ENCODE measurements at regions not wholly inside any gene's neighbourhood (a gene's known extent, or its start where the extent isn't known, plus 50 kb on each side); places are given as distances from the start of the nearest gene placed in this dataset.

DNA sequence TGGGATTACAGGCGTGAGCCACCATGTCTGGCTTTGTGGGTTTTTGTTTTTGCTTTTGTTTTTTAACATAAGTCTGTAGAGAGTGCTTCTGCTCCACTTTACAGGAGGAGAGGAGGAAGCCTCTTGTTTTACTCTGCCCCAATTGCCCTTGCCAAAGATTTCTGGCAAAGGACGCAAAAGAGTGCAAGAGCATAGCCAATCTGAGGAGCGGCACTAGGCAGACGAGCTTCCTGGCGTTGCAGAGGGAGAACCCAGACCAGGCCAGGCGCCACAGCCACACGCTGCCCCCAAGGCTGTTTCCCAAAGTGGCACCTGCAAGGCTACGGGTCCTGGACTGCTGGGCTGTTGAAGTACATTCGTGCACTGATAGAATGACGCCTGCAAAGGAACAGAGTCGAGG is 96.2 kb downstream of the BBS10 start:
- 96% methylated on average over 11 of the region's 11 CpGs for WGBS
- Histone ChIP-seq H4K91ac (ENCODE audit: low read length) (no peak overlapping the region), H3K36me3 (ENCODE audit: control insufficient read depth in 1 of 2, insufficient read depth in 2 of 2, low read depth in 1 of 2, low read length in 2 of 2) (no peaks in the 10 kb centered on the region), H3K4ac (ENCODE audit: low read depth in 1 of 2, low read length in 2 of 2) (no peak overlapping the region), H3K79me1 (replicated peaks; ENCODE audit: low read length, poor library complexity, severe bottlenecking) (no peaks in the 10 kb centered on the region), H3K14ac (ENCODE audit: low read length in 2 of 2) (no peak overlapping the region), H3K4me3 (ENCODE audit: insufficient read depth in 1 of 2, low read depth in 1 of 2, low read length in 2 of 2) (no peak overlapping the region), H2AFZ (ENCODE audit: low read depth, low read length) (no peak overlapping the region), H2BK12ac (ENCODE audit: low read length in 2 of 2) (no peak overlapping the region), H3K9me3 (ENCODE audit: control insufficient read depth, low read length) (no peaks in the 10 kb centered on the region), H2BK120ac (ENCODE audit: low read depth, low read length) (no peak overlapping the region), H3K27me3 (ENCODE audit: control insufficient read depth in 1 of 2, insufficient read depth in 1 of 2, low read length in 2 of 2) (no peaks in the 10 kb centered on the region), H3K18ac (ENCODE audit: low read depth in 1 of 2, low read length in 2 of 2) (peak overlapping the region in 1 of 2 experiments; percentile 72), H3K23ac (ENCODE audit: low read length in 2 of 2) (no peak overlapping the region), H4K8ac (ENCODE audit: low read length) (no peak overlapping the region), H3K4me2 (ENCODE audit: low read length, poor library complexity, severe bottlenecking) (no peak overlapping the region), H3K27ac (ENCODE audit: low read length, poor library complexity, severe bottlenecking) (no peak overlapping the region), H2BK5ac (ENCODE audit: low read depth, low read length, poor library complexity, severe bottlenecking) (no peak overlapping the region), H2AK5ac (ENCODE audit: low read length, severe bottlenecking) (no peak overlapping the region), H3K4me1 (ENCODE audit: control insufficient read depth, insufficient read depth, low read depth, low read length) (no peaks in the 10 kb centered on the region), H3K9ac (ENCODE audit: low read length) (no peak overlapping the region), H2BK15ac (ENCODE audit: low read depth, poor library complexity, severe bottlenecking) (no peak overlapping the region)
- no peak for DNase-seq

DNA sequence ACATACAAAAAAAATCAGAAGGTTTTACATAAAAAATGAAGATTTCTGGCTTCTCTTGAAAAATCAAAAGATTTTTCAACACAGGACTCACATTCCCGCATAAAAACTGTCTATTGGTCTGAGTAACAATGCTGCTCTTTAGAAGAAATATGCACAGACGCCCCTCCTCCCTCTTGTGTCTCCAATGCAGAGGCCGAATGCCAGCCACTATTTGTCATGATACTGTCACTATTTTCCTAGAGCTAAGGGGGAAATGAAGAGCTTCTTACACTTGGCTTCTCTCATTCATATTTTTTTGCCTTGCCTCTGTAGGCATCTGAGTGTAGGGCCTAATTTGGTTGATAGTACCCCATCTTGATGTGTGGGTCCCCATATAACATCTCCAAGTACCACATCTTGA is 98.0 kb downstream of the BBS10 start:
- Histone ChIP-seq H3K18ac (ENCODE audit: low read depth in 1 of 2, low read length in 2 of 2) (no peak overlapping the region), H3K27me3 (ENCODE audit: control insufficient read depth in 1 of 2, insufficient read depth in 1 of 2, low read length in 2 of 2) (no peaks in the 10 kb centered on the region), H4K91ac (ENCODE audit: low read length) (no peak overlapping the region), H2BK5ac (ENCODE audit: low read depth, low read length, poor library complexity, severe bottlenecking) (no peak overlapping the region), H3K4me1 (ENCODE audit: control insufficient read depth, insufficient read depth, low read depth, low read length) (no peaks in the 10 kb centered on the region), H3K23ac (ENCODE audit: low read length in 2 of 2) (peak overlapping the region in 1 of 2 experiments; percentile 89), H2BK15ac (ENCODE audit: low read depth, poor library complexity, severe bottlenecking) (no peak overlapping the region), H2BK120ac (ENCODE audit: low read depth, low read length) (no peak overlapping the region), H3K4me2 (ENCODE audit: low read length, poor library complexity, severe bottlenecking) (no peak overlapping the region), H3K14ac (ENCODE audit: low read length in 2 of 2) (no peak overlapping the region), H4K8ac (ENCODE audit: low read length) (no peak overlapping the region), H3K36me3 (ENCODE audit: control insufficient read depth in 1 of 2, insufficient read depth in 2 of 2, low read depth in 1 of 2, low read length in 2 of 2) (no peaks in the 10 kb centered on the region), H3K9me3 (ENCODE audit: control insufficient read depth, low read length) (no peaks in the 10 kb centered on the region), H3K4ac (ENCODE audit: low read depth in 1 of 2, low read length in 2 of 2) (no peak overlapping the region), H2AK5ac (ENCODE audit: low read length, severe bottlenecking) (no peak overlapping the region), H2BK12ac (ENCODE audit: low read length in 2 of 2) (peak overlapping the region in 1 of 2 experiments; percentile 39), H3K27ac (ENCODE audit: low read length, poor library complexity, severe bottlenecking) (no peak overlapping the region), H3K4me3 (ENCODE audit: insufficient read depth in 1 of 2, low read depth in 1 of 2, low read length in 2 of 2) (no peak overlapping the region), H2AFZ (ENCODE audit: low read depth, low read length) (no peak overlapping the region), H3K79me1 (replicated peaks; ENCODE audit: low read length, poor library complexity, severe bottlenecking) (no peaks in the 10 kb centered on the region), H3K9ac (ENCODE audit: low read length) (no peak overlapping the region)
- 53% methylated on average over 3 of the region's 3 CpGs for WGBS
- no peak for DNase-seq

DNA sequence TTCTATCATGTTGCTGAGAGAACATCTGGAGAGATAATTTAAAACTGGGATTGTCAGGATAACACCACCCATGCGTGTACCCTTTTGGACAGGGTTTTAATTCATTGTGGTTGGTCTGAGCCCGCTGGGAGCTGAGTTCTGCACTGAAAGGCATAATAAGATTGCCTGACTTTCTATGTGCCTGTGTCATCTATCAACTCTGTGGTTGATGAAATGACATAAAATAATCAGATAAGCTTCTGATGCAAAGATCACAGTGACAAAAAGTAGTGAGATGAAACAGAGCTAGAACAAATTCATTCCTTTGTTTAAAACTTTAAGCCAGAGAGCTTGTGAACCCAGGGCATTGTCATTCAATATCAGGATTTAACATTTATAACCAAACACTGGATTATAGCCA is 98.7 kb downstream of the BBS10 start:
- no peak overlapping the region for H3K4ac ChIP-seq (ENCODE audit: low read depth in 1 of 2, low read length in 2 of 2)
- no peak overlapping the region for H2BK5ac ChIP-seq (ENCODE audit: low read depth, low read length, poor library complexity, severe bottlenecking)
- H3K9me3 ChIP-seq (ENCODE audit: control insufficient read depth, low read length), result no peaks in the 10 kb centered on the region
- H3K4me3 ChIP-seq (ENCODE audit: insufficient read depth in 1 of 2, low read depth in 1 of 2, low read length in 2 of 2), result no peak overlapping the region
- H3K23ac ChIP-seq (ENCODE audit: low read length in 2 of 2), result no peak overlapping the region
- no peak overlapping the region for H3K4me2 ChIP-seq (ENCODE audit: low read length, poor library complexity, severe bottlenecking)
- H2BK15ac ChIP-seq (ENCODE audit: low read depth, poor library complexity, severe bottlenecking), result no peak overlapping the region
- no peak overlapping the region for H4K91ac ChIP-seq (ENCODE audit: low read length)
- no peaks in the 10 kb centered on the region for H3K79me1 ChIP-seq (replicated peaks; ENCODE audit: low read length, poor library complexity, severe bottlenecking)
- H3K14ac ChIP-seq (ENCODE audit: low read length in 2 of 2), result no peak overlapping the region
- DNase-seq, result peak; percentile 26
- no peaks in the 10 kb centered on the region for H3K36me3 ChIP-seq (ENCODE audit: control insufficient read depth in 1 of 2, insufficient read depth in 2 of 2, low read depth in 1 of 2, low read length in 2 of 2)
- H3K9ac ChIP-seq (ENCODE audit: low read length), result no peak overlapping the region
- 51% methylated on average over 2 of the region's 2 CpGs for WGBS
- H2BK12ac ChIP-seq (ENCODE audit: low read length in 2 of 2), result no peak overlapping the region
- H2AFZ ChIP-seq (ENCODE audit: low read depth, low read length), result no peak overlapping the region
- H3K27me3 ChIP-seq (ENCODE audit: control insufficient read depth in 1 of 2, insufficient read depth in 1 of 2, low read length in 2 of 2), result no peaks in the 10 kb centered on the region
- no peak overlapping the region for H2BK120ac ChIP-seq (ENCODE audit: low read depth, low read length)
- H4K8ac ChIP-seq (ENCODE audit: low read length), result no peak overlapping the region
- no peak overlapping the region for H3K27ac ChIP-seq (ENCODE audit: low read length, poor library complexity, severe bottlenecking)
- H3K4me1 ChIP-seq (ENCODE audit: control insufficient read depth, insufficient read depth, low read depth, low read length), result no peaks in the 10 kb centered on the region
- no peak overlapping the region for H2AK5ac ChIP-seq (ENCODE audit: low read length, severe bottlenecking)
- H3K18ac ChIP-seq (ENCODE audit: low read depth in 1 of 2, low read length in 2 of 2), result no peak overlapping the region

DNA sequence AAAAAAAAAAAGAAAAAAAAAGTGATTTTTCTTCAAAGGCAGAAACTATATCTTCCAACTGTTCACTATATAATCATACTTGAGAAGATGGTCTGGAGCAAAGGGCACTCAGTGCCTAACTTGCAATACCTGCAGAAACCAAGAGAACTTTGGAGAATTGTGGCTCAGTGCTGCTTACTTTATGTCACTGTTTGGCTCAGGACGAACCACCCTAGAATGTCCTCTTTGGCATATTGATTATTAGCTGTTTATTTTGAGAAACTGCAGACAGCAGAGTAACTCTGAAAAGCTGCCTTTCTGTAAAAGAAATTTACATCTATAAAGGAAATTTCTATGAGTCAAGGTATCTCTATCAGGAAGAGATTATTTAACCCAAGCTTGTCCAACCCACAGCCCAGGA is 100.2 kb downstream of the BBS10 start:
- H3K79me1 ChIP-seq (replicated peaks; ENCODE audit: low read length, poor library complexity, severe bottlenecking), result no peaks in the 10 kb centered on the region
- no peak overlapping the region for H3K4me2 ChIP-seq (ENCODE audit: low read length, poor library complexity, severe bottlenecking)
- no peak overlapping the region for H3K27ac ChIP-seq (ENCODE audit: low read length, poor library complexity, severe bottlenecking)
- no peak overlapping the region for H4K8ac ChIP-seq (ENCODE audit: low read length)
- H3K18ac ChIP-seq (ENCODE audit: low read depth in 1 of 2, low read length in 2 of 2), result no peak overlapping the region
- H3K23ac ChIP-seq (ENCODE audit: low read length in 2 of 2), result no peak overlapping the region
- no CpG with 5 or more reads among the region's 1 CpG for WGBS
- H2AFZ ChIP-seq (ENCODE audit: low read depth, low read length), result no peak overlapping the region
- H4K91ac ChIP-seq (ENCODE audit: low read length), result no peak overlapping the region
- no peaks in the 10 kb centered on the region for H3K27me3 ChIP-seq (ENCODE audit: control insufficient read depth in 1 of 2, insufficient read depth in 1 of 2, low read length in 2 of 2)
- H3K14ac ChIP-seq (ENCODE audit: low read length in 2 of 2), result no peak overlapping the region
- no peak overlapping the region for H2BK12ac ChIP-seq (ENCODE audit: low read length in 2 of 2)
- no peak overlapping the region for H2BK15ac ChIP-seq (ENCODE audit: low read depth, poor library complexity, severe bottlenecking)
- H2BK5ac ChIP-seq (ENCODE audit: low read depth, low read length, poor library complexity, severe bottlenecking), result no peak overlapping the region
- no peak overlapping the region for H2AK5ac ChIP-seq (ENCODE audit: low read length, severe bottlenecking)
- H3K9me3 ChIP-seq (ENCODE audit: control insufficient read depth, low read length), result no peaks in the 10 kb centered on the region
- no peak overlapping the region for H2BK120ac ChIP-seq (ENCODE audit: low read depth, low read length)
- no peak overlapping the region for H3K4ac ChIP-seq (ENCODE audit: low read depth in 1 of 2, low read length in 2 of 2)
- no peaks in the 10 kb centered on the region for H3K4me1 ChIP-seq (ENCODE audit: control insufficient read depth, insufficient read depth, low read depth, low read length)
- H3K9ac ChIP-seq (ENCODE audit: low read length), result no peak overlapping the region
- H3K36me3 ChIP-seq (ENCODE audit: control insufficient read depth in 1 of 2, insufficient read depth in 2 of 2, low read depth in 1 of 2, low read length in 2 of 2), result no peaks in the 10 kb centered on the region
- no peak overlapping the region for H3K4me3 ChIP-seq (ENCODE audit: insufficient read depth in 1 of 2, low read depth in 1 of 2, low read length in 2 of 2)
- DNase-seq, result no peak

Data from mesenchymal stem cell (in vitro differentiated cells and primary cell).